Activated CD4-positive, alpha-beta T cell treated with anti-CD3 and anti-CD28 coated beads for 1 hour (primary cell): ENCODE measurements at regions not wholly inside any gene's neighbourhood (a gene's known extent, or its start where the extent isn't known, plus 50 kb on each side); places are given as distances from the start of the nearest gene placed in this dataset.

ENCODE experiments used
- DNase-seq: peaks from one replicate; pipeline ENCODE4 v3.0.0-alpha.2; 2020

DNA sequence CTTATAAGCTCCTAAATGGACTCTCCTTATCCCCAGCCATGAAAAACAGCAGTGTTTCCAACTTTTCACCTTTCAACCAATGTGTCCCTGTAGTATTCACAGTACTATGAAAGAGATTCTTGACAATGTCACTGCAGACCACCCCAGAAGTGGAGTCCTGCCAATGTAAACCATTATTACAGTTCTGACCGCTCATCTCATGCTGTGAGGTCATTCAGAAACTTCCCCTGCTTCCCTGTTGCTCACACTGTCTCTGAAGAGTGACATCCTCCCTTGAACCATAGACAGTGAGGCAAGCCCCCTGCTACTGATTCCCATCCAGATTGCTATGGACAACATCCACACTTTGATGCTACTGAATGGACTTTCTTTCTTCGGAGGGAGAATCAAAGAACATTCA lies 1523.7 kb upstream of the ACVR2A start:
- DNase-seq = no peak

DNA sequence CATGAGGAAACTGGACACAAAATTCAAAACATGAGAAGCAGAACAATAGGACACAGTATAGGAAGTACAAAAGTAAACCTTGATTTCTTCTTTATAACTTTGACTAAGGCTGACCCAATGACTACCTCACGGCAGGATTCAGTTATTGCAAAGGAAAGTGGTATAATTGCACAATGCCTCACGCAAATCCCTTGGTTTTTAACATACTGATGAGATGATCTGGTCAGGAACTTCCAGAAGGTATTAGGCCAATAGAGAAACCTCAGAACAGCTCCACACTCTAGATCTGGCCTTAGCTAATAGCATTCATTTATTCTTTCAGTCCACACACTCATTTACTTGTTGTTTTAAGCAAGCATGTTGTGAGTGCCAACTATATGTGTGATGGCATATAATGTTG lies 1526.9 kb upstream of the ACVR2A start:
- DNase-seq = no peak

DNA sequence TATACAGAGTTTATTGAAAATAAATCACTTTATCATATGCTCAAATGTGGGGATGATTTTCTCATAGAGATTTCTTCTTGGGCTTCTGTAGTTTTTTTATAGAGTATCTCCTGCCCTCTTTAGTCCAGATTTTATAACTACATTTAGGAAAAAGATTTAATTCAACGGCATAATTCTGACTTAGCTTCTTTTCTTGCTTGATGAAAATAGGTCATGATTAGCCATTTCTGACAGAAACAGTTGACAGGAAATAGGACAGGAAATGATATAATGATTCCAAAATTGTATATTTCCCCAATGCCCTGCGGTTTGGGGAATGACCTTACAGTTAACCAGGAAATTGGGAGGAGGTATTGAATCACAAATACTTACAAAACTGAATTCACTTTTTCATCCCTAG lies 1531.9 kb upstream of the ACVR2A start:
- no peak for DNase-seq

DNA sequence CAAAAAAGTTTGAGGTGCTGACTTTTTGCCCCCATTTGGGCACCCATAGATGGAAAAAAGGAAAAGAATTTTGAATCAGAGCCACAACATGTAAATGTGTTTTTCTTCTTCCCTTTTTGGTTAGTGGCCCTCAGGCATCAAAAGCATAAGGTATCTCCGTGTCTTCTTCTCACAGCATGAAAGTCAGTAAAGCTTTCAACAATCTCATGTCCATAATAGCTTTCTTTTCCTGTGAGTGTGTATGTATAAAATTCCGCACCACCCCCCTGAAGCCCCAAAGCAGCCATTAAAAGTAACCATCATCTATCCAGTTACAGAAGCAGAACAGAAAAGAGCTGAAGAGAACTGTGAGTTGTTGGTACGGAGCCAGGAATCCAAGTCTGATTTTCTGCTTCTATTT lies 1539.7 kb upstream of the ACVR2A start:
- DNase-seq = no peak

DNA sequence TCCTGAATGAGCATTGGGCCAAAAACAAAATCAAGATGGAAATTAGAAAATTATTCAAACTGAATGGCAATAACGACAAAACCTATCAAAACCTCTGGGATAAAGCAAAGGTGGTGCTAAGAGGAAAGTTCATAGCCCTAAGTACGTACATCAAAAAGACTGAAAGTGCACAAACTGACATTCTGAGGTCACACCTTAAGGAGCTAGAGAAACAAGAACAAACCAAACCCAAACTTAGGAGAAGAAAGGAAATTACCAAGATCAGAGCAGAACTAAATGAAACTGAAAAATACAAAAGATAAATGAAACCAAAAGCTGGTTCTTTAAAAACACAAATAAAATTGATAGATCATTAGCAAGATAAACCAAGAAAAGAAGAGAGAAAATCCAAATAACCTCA lies 1543.5 kb upstream of the ACVR2A start:
- DNase-seq = no peak

DNA sequence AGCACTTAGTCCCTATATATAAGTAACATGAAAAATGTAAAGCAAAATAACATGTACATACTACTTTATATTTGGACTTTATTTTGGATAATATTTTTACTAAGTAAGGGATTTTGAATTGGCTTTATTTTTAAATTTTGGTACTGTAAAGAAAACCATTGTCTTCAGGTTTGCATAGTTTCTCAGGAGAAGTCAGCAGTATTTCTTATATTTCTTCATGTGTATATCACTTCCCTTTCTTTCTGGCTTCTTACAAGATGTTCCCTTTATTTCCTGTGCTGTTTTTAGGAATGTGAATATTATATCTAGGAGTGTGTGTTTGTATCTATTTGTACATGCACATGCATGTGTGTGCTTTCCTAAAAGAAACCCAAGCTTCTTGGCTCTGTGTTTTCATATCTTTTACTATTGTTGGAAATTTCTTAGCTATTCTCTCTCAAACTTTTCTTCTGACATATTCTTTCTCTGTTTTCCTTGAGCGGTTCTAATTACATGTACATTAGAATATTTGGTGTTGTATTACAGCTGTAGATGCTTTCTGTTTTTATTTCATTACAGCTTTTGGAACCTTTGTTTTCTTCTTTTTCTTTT lies 1549.7 kb upstream of the ACVR2A start:
- no peak for DNase-seq

DNA sequence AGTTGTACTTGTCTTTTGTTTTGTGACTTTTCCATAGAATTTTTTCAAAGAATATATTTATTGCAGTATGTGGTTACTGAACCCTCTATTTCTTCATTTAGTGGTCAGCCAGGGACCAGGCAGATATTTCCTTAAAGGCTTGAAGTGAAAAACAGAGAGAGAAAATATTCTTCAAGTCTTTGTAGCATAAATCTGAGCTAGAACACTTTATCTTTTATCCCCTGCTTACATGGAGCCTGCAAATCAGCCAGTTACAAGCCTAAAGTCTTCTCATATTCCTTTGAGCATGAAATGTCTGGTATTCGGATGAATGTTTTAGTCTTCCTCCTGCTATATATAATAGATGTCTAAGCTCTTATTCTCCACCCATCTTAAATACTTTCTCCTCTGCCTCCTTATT lies 1557.5 kb upstream of the ACVR2A start:
- DNase-seq = no peak

DNA sequence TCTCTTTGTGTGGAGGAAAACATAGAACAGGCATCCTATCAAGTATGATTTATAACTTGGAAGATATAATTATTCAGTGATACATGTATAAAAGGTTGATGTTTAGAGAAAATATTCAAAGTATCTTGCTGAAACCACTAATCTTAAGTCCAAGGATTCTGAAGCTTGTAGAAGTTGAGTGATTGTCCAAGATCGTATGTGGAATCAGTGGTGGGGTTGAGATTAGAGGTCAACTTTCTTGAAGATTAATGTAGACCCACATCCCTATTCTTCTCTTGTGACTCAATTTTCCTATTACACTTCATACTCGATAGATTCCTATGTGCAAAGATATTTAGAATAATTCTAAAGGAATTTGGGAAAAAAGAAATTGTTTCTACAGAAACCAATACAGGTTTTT lies 1565.9 kb upstream of the ACVR2A start:
- DNase-seq = no peak

DNA sequence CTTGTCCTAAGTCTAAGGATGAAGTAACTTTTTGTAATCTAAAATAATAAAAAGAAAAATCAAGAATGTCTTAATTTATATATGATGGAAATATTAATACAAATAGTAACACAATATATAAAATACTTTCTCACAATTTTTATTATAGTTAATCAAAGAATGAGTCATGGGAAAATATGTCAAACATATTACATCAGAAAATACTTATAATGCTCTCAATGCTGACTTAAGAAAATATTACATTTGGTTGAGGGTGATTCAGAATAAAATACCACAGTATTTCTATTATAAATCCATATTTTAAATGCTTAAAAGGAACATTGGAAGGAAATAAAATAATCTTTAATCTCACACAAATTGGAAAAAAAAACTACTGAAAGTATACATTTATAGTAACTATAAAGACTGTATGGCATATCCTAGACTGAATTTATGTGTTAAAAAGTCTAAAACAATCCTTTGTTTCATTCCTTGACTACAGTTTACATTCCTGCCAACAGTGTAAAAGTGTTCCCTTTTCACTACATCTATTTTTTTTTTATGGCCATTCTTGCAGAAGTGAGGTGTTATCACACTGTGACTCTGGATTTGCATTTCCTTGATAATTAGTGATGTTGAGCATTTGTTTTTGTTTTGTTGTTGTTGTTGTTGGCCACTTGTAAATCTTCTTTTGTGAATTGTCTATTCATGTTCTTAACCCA lies 1573.5 kb upstream of the ACVR2A start:
- no peak for DNase-seq

DNA sequence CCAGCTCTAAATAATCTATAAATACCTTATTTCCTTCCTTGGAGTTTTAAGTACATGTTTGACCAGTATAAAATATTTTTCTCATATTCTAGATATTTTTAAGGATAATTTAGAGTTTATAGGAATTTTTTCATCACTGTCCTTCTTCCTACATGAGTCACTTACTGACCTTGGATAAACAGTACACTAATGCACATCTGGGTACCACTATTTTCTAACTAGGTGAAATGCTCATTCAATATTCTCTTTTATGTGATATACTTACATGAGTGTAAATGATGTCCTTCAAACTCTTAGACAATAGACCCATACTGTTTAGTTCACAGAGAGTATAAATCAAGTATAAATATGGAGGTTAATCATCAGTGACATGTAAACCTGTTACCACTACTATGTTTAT lies 1574.2 kb upstream of the ACVR2A start:
- no peak for DNase-seq

DNA sequence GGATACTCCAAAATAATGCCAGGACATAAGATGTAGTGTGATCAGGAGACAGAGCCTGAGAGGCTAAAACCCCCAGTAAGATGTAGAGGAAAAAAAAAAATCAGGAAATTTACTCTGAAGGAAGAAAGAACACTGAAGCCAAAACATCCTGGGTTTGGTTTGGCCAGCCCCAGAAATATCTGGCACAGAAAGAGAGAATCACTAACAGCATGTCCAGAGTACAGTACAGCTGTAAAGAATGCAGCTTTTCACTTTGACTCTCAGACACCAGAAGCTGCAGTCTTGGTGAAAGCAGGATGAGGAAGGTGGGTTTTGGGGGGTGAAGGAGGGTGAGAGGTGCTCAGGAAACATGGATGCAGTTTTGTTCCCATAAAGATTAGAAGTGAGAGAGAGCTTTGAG lies 1577.7 kb upstream of the ACVR2A start:
- no peak for DNase-seq

DNA sequence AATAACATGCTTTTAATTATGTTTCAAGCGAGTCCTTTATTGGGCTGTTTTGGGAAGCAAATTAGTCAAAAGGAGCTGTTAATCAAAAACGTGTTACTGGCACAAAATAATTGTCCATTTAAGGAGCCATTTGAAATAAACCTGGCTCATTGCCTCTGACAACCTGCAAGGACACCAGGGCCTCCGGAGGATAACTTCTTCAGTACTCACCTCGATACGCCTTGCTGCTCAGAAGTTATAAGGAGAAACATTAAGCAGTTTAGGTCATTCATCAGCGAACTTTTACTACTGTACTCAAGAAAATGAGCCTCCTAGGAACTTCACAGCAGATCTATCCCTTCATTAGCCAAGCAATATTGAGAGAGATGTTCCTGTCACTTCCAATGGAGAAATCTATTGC lies 1579.2 kb upstream of the ACVR2A start:
- no peak for DNase-seq

DNA sequence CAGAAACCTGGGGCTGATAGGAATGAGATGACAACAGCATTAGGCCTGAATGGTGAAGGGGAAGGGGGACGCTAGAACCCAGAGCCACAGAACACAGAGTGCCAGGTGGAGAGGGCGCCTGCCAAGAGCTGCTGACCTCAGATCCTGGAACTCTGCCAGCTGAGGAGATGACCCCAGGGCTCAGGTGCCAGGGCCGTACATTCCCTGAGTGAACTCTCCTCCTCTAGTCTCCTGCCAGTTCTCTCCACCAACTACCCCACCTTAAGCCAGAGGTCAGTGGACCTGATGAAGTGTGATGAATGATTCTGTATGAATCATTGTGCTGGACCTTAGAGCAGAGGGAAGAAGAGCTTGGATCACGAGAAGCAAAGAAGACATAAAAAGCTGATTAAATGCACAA lies 1582.2 kb upstream of the ACVR2A start:
- no peak for DNase-seq

DNA sequence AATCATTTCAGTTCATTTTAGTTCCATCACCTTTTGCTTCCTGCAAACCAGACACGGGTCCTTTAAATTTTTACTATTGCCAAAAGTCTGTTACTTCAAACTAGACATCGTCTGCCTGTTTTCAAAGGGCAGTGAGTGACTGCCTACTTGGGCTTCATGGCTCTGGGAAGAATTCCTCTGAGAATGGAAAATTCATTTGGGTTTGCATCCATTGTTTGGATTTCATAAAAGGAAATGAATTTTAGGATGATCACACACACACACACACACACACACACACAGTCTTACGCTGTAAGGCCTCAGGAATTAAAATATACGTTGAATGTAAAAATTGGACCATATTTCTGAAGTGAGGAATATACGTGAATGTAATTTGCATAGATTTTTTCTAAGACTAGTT lies 1584.3 kb upstream of the ACVR2A start:
- no peak for DNase-seq

DNA sequence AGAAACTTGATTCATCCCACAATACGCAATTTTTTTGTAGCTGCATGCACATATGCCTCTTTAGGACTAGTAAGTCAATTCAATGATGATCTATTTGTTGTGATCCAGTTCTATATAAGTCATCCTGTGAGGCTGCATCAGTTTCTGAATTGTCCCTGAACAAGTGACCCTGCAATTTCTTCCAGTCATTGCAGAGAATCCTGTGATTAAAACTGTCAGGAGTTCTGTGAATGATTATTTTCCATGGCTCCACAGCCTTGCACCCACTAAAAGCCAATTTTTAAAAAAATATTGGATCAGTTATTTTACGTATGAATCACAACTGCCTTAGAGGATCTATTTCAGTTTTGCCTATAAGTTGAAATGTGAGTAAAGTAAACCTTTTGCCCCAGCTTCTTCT lies 1585.0 kb upstream of the ACVR2A start:
- DNase-seq = no peak

DNA sequence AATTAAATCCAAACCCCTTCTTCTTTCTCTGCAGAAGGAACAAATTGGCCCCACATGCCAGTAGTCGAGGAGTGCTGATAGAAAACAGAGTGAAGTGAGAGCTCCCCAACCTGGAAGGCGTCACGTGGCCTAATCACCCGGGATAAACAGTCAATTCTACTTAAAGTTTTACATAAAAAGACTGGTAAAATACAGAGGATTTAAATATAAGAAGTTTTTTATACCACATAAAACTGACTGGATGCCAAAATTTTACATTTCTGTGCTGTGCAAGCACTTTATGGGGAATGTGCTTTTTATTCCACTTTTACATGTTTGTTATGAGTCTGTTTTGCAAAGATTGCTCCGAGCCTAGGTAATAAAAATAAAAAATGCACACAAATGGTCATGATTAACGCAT lies 1586.8 kb upstream of the ACVR2A start:
- DNase-seq = no peak

DNA sequence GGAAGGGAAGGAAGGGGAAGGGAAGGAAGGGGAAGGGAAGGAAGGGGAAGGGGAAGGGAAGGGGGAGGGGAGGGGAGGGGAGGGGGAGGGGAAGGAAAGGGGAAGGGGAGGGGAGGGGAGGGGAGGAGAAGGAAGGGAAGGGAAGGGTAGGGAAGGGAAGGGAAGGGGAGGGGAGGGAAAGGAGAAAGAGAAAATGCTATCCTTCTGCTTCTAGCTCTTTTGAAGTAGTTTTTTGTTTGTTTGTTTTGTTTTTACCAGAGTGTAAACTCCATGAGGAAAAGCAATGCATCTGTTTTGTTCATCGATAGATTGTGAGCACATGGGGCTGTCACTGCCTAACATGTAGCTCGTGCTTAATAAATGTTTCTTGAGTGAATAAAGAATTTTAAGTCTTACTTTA lies 1592.7 kb upstream of the ACVR2A start:
- no peak for DNase-seq

DNA sequence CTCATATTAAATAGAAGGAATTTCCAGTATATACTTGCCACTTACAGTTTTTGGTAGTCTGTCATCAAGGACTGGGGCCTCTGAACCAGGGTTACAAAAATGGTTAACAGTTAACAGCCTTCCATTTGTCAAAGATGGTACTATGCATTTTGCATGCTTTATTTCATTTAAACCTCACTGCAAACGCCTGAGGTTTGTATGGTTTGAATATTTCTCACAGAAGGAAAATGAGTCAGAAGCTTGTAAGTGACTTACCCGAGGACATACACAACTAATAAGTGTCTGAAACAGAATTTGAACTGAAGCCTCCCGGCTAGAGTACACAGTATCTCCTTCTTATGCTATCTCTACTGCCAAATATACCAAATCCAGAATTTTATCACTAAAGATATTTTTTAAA lies 1593.5 kb upstream of the ACVR2A start:
- DNase-seq = no peak

DNA sequence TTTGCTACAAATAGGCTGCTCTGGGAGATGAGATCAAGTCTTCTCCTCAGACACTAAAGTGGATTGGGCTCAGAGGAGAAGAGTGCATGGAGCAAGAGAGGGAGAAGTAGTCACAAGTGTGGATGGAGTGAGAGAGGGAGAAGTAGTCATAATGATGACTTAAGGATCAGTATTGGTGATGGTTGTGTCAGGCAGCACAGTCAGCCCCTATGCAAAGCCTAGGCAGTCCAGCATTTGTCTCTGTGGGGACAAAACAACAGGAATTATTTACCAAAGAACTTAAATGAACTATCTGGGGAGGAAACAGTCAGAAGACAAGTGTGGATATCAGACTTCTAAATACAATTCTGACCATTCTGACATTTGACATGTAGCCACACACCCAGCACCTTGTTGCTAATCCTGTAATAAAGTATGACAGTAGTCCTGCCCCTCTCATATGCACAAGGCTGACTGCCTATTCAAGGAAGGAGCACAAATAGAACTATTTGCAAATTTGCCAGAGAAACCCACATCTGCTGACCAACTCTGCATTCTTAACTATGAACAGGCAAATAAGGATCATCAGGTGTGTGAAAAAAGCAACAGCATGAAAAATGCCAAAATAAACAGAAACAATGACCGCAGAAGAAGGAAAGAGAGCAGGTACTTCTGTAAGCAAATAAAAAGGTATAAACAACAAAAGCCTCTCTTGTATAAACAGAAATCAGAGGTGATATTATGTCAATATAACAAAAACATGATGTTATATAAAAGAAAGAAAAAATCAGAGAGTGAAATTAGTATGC lies 1597.9 kb upstream of the ACVR2A start:
- DNase-seq = no peak

DNA sequence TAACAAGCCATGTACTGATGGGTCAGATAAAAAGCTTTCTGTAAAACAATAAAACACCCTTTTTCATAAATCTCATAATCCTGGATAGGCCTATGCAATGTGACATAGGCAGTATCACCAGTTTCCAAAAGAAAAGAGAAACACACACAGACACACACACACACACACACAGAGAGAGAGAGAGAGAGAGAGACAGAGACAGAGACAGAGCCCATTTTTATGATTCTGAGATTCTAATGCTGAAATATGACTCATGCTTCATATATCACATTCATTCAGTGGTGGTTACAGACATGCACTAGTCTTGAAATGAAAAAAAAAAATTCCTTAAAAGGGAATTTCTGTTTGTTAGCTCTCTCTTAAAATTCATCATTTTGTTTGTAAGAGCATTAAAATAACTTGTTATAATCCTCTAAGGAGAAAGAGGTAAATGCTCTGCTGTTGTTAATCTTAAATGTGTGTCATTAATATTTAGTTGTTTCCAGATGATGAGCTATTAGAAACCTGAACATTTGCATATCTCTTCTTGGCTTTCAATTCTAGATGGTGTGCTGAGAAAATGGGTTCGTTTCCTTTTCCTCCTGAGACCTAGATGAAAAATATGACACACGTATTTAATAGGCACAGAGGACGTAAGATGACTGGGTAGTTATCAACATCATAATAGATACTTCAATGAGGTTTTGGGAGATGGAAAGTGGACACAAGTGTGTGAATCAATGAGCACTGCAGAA lies 1598.7 kb upstream of the ACVR2A start:
- DNase-seq = no peak

DNA sequence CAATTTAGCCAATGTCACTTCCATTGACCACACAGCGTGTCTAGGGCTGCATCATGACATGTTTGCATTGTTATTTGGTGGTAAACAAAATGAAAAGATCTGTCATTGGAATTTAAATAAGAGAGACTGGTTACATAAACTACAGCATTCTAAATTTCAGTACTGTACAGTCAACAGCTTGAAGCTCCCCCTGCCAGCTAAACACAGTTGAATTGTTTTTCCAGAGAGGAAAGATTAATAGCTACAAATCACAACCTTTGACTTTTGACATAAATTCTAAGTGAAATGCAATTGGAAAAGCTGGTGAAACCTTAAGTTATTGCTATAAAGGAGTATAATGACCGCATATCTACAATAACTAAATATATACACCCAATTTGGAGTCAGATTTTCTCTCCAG lies 1600.0 kb upstream of the ACVR2A start:
- no peak for DNase-seq

DNA sequence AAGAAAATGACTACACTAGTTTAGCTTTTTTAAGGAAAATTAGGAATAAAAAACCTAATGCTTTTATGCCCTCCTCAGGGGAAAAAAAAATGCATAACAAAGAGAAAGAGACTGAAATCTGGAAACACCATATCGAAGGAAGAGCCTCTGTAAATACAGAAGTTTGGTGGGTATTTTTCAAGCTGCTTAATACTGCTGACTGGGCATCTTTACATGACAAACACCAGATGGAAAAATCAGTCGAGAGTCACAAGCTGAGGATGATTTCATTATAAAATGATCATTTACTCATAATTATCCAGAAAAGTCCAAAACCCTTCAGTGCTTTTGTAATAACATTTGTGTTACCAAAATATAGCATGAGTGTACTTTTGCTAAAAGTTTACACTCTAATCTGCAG lies 1600.7 kb upstream of the ACVR2A start:
- no peak for DNase-seq

DNA sequence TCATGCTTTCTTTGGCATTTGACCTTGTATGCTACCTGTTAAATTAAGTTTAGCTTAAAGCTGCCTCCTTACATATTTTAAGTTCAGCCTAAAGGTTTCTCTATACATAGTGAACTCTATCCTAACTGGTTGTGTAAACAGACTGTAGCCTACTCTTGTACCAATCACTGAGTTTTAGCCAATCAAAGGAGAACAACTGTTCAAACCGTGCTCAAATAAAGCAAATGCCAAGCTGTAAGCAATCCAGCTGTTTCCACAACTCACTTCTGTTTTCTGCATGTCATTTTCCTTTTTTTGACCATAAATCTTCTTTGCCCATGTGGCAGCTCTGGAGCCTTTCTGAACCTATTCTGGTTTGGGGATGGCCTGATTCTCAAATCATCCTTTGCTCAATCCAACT lies 1603.8 kb upstream of the ACVR2A start:
- no peak for DNase-seq

DNA sequence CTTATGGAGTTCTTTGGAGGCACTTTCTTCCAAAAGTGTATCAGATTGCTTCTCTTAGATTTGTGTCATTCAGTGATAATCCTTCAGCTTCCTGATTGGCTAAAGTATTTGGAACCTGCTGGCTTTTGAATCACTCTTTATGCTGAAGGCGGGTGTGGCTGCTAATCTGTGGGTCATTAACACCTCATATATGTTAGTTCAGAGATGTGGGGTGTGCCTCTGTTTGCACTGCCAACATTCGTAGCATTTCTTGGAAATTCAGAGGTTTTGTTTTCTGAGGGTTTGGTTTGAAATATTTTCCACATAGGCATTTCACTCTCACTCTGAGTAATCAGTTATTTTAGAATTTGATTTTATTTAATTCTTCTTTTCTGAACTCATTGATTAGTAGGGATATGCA lies 1604.4 kb upstream of the ACVR2A start:
- no peak for DNase-seq
